ENCODE measurements at regions not wholly inside any gene's neighbourhood (a gene's known extent, or its start where the extent isn't known, plus 50 kb on each side); places are given as distances from the start of the nearest gene placed in this dataset.

DNA sequence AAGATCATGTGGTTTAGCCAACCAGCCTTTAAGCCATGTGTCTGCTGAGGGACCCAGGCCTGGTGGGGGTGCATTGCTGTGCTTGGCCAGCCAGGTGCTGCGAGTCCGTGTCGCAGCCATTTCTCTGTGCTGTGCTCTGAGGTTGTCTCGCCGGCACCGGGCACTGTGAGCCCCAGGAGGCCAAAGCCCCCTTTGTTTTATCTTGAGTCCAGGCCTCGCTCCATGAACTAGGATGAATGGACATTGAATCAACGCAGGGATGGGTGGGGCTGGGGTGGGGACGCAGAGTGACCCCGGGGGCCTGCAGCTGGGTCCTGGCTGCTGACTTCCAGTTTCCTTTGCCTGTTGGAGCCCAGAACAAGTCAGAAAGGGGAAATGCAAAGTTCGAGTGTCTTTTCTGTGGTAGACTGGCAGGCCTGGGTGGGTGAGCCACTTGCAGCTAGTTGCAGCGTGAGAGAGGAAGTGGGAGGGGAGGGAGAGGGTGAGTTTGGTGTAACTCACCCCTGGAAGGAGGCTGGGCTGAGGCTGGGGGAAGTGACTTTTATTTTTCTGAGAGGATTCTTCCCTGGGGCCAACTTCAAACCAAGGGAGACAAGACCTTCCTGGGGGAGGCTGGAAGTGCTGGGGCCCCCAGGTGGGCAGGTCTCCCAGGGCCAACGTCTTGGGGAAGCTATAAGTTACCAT lies 324.7 kb downstream of the SEC14L1 start:
- H3K4me1 ChIP-seq (ENCODE audit: insufficient read depth, low read length), result peaks cover 100% of the 10 kb centered on the region
- intact Hi-C loops (cut with DNase I, micrococcal nuclease), result loop anchor here in 1 of 2 experiments (1.0 kb wide), 1 partner anchor 8 kb away; no protein-coding TSS in a partner anchor
- CTCF ChIA-PET, result interaction anchor here (0.9 to 2.8 kb wide), 3 partner anchors 12 to 65 kb away, joined by 3 to 10 read pairs (median 3); no protein-coding TSS in a partner anchor
- no peaks in the 10 kb centered on the region for H3K27me3 ChIP-seq (ENCODE audit: control insufficient read depth in 1 of 2, insufficient read depth in 2 of 2, low read length in 2 of 2)
- POLR2A ChIA-PET, result interaction anchor here (0.6 to 11.9 kb wide), 21 partner anchors 8 to 665 kb away, joined by 3 to 681 read pairs (median 4); partner anchors contain the start of genes TMC8 and TNRC6C
- Mint-ChIP-seq H3K27ac (peak overlapping the region; percentile 96), H3K9me3 (no peaks in the 10 kb centered on the region), H3K4me3 (peak overlapping the region; percentile 85), H3K27me3 (no peaks in the 10 kb centered on the region), H3K4me1 (ENCODE audit: low read depth) (peaks cover 84% of the 10 kb centered on the region), H3K36me3 (ENCODE audit: low read depth) (peaks cover 71% of the 10 kb centered on the region)
- DNase-seq (peak; percentile 63 to 91 (median 78)), ATAC-seq (ENCODE audit: poor library complexity) (peak; percentile 93)
- H3K9me3 ChIP-seq (ENCODE audit: control insufficient read depth in 1 of 2, insufficient read depth in 1 of 2, low read length in 2 of 2), result no peaks in the 10 kb centered on the region
- TF ChIP-seq, protein P1, sequence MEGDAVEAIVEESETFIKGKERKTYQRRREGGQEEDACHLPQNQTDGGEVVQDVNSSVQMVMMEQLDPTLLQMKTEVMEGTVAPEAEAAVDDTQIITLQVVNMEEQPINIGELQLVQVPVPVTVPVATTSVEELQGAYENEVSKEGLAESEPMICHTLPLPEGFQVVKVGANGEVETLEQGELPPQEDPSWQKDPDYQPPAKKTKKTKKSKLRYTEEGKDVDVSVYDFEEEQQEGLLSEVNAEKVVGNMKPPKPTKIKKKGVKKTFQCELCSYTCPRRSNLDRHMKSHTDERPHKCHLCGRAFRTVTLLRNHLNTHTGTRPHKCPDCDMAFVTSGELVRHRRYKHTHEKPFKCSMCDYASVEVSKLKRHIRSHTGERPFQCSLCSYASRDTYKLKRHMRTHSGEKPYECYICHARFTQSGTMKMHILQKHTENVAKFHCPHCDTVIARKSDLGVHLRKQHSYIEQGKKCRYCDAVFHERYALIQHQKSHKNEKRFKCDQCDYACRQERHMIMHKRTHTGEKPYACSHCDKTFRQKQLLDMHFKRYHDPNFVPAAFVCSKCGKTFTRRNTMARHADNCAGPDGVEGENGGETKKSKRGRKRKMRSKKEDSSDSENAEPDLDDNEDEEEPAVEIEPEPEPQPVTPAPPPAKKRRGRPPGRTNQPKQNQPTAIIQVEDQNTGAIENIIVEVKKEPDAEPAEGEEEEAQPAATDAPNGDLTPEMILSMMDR (IDR thresholded peaks at IDR 0.05), result no peak
- peak overlapping the region; percentile 58 to 74 for H3K27ac ChIP-seq (ENCODE audit: low read depth in 1 of 2, low read length in 2 of 2)
- H3K36me3 ChIP-seq (ENCODE audit: insufficient read depth, low read length), result peaks cover 44% of the 10 kb centered on the region
- H3K4me3 ChIP-seq (ENCODE audit: low read length), result peak overlapping the region; percentile 39

DNA sequence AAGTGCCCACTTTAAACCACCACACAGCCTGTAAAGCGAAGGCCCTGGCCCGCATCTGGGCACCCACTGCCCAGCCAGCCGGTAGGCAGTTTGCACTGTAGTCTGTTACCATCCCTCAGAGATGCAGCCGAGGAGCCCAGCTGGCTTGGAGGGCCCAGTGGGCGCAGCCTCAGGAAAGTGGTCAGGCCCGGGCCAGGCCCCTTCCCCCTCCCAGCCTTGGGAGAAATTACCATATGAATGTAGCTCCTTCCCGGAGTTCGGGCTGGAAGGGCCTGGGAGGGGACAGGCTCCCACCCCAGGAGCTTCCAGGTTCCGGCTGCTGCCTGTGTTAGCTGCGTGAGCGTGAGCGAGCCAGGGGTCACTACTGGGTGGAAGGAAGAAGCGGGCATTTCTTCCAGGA lies 325.4 kb downstream of the SEC14L1 start:
- intact Hi-C loops (cut with DNase I, micrococcal nuclease), result no loop called here
- Mint-ChIP-seq H3K36me3 (ENCODE audit: low read depth) (peaks cover 77% of the 10 kb centered on the region), H3K4me1 (ENCODE audit: low read depth) (peaks cover 84% of the 10 kb centered on the region), H3K27ac (peak overlapping the region; percentile 96), H3K9me3 (no peaks in the 10 kb centered on the region), H3K4me3 (peak overlapping the region; percentile 85), H3K27me3 (no peaks in the 10 kb centered on the region)
- POLR2A ChIA-PET, result interaction anchor here (0.8 to 11.9 kb wide), 18 partner anchors 9 to 664 kb away, joined by 3 to 681 read pairs (median 4); partner anchors contain the start of genes TMC8 and TNRC6C
- Histone ChIP-seq H3K36me3 (ENCODE audit: insufficient read depth, low read length) (peaks cover 50% of the 10 kb centered on the region), H3K27ac (ENCODE audit: low read depth in 1 of 2, low read length in 2 of 2) (peak overlapping the region; percentile 58 to 74), H3K27me3 (ENCODE audit: control insufficient read depth in 1 of 2, insufficient read depth in 2 of 2, low read length in 2 of 2) (no peaks in the 10 kb centered on the region), H3K9me3 (ENCODE audit: control insufficient read depth in 1 of 2, insufficient read depth in 1 of 2, low read length in 2 of 2) (no peaks in the 10 kb centered on the region), H3K4me3 (ENCODE audit: low read length) (peak overlapping the region; percentile 39), H3K4me1 (ENCODE audit: insufficient read depth, low read length) (peaks cover 100% of the 10 kb centered on the region)
- CTCF ChIA-PET, result interaction anchor here (0.9 to 2.8 kb wide), 3 partner anchors 12 to 66 kb away, joined by 3 to 10 read pairs (median 3); no protein-coding TSS in a partner anchor
- TF ChIP-seq, protein P1 (IDR thresholded peaks at IDR 0.05), result no peak
- ATAC-seq (ENCODE audit: poor library complexity) (no peak), DNase-seq (no peak)

DNA sequence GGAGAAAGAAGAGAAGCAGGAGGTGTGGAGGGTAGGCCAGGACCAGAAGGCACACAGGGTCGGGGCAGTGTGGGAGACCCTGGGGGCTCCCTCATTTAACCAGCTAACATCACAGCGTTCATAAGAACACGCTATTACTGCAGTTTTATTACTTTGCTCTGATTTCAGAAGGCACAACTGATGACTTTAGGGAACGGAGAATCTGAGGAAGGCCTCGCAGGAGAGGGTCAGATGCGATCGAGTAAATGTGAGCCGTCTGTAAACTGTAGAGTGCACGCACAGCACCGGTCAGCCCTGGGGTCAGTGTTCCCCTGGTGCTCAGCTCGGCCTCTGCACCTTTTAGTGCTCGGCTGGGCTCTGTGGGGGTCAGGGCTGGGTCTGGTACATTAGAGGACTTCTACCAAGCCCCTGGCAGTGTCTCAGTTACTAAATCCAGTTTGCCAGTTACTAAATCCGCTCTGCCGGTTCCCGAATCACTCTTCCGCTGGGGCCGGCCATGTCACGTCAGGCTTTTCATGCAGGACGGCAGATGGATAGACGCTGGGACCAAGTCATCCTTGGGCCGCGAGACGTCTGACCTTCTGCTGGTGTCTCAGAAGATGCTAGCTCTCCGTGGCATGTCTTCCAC lies 325.9 kb downstream of the SEC14L1 start:
- Histone ChIP-seq H3K4me1 (ENCODE audit: insufficient read depth, low read length) (peaks cover 100% of the 10 kb centered on the region), H3K4me3 (ENCODE audit: low read length) (no peak overlapping the region), H3K27ac (ENCODE audit: low read depth in 1 of 2, low read length in 2 of 2) (peak overlapping the region; percentile 58 to 74), H3K27me3 (ENCODE audit: control insufficient read depth in 1 of 2, insufficient read depth in 2 of 2, low read length in 2 of 2) (no peaks in the 10 kb centered on the region), H3K9me3 (ENCODE audit: control insufficient read depth in 1 of 2, insufficient read depth in 1 of 2, low read length in 2 of 2) (no peaks in the 10 kb centered on the region), H3K36me3 (ENCODE audit: insufficient read depth, low read length) (peaks cover 56% of the 10 kb centered on the region)
- peak overlapping the region; percentile 96 for H3K27ac Mint-ChIP-seq
- H3K4me1 Mint-ChIP-seq (ENCODE audit: low read depth), result peaks cover 84% of the 10 kb centered on the region
- H3K9me3 Mint-ChIP-seq, result no peaks in the 10 kb centered on the region
- intact Hi-C loops (cut with DNase I, micrococcal nuclease), result no loop called here
- no peaks in the 10 kb centered on the region for H3K27me3 Mint-ChIP-seq
- TF ChIP-seq, protein P1 (IDR thresholded peaks at IDR 0.05), result no peak
- ATAC-seq (ENCODE audit: poor library complexity) (no peak), DNase-seq (no peak)
- H3K4me3 Mint-ChIP-seq, result peak overlapping the region; percentile 85
- peaks cover 78% of the 10 kb centered on the region for H3K36me3 Mint-ChIP-seq (ENCODE audit: low read depth)
- POLR2A ChIA-PET, result interaction anchor here (1.2 to 11.9 kb wide), 10 partner anchors 10 to 492 kb away, joined by 3 to 681 read pairs (median 4); partner anchors contain the start of gene TNRC6C
- CTCF ChIA-PET, result interaction anchor here (0.9 kb wide), 1 partner anchor 13 kb away, joined by 3 read pairs; no protein-coding TSS in a partner anchor
